Smooth muscle cell (in vitro differentiated cells): ENCODE measurements at regions not wholly inside any gene's neighbourhood (a gene's known extent, or its start where the extent isn't known, plus 50 kb on each side); places are given as distances from the start of the nearest gene placed in this dataset.

Experiments
- DNase-seq: peaks from one replicate; lab custom pipeline; 2025; ENCODE audit not compliant: unreplicated experiment; lab: John Stamatoyannopoulos, UW
- H2AFZ ChIP-seq: fragments of 200-600 bp; sonication (generic); 2 replicates; pipeline ENCODE4 v1.6.0; 2016; ENCODE audit warnings: antibody characterized with exemption, low read depth, mild to moderate bottlenecking
- H3F3A ChIP-seq: fragments of 200-600 bp; sonication (generic); 2 replicates; pipeline ENCODE4 v1.6.0; 2017; ENCODE audit warnings: antibody characterized with exemption, low read depth
- H3K27ac ChIP-seq: fragments of 200-600 bp; sonication (generic); 2 replicates; pipeline ENCODE4 v1.5.1; 2016; ENCODE audit warnings: low read depth, mild to moderate bottlenecking
- H3K27me3 ChIP-seq: fragments of 200-600 bp; sonication (generic); 2 replicates; pipeline ENCODE4 v1.6.1; 2016; ENCODE audit warnings: low read depth, mild to moderate bottlenecking
- H3K36me3 ChIP-seq: fragments of 200-600 bp; sonication (generic); 2 replicates; pipeline ENCODE4 v1.5.1; 2016; ENCODE audit warnings: low read depth
- H3K4me1 ChIP-seq: fragments of 200-600 bp; sonication (generic); 2 replicates; pipeline ENCODE4 v1.5.1; 2016; ENCODE audit warnings: low read depth
- H3K4me2 ChIP-seq: fragments of 200-600 bp; sonication (generic); 2 replicates; pipeline ENCODE4 v1.6.0; 2016; ENCODE audit warnings: mild to moderate bottlenecking
- H3K4me3 ChIP-seq: fragments of 200-600 bp; sonication (generic); 2 replicates; pipeline ENCODE4 v1.5.1; 2016; ENCODE audit warnings: mild to moderate bottlenecking
- H3K79me2 ChIP-seq: fragments of 200-600 bp; sonication (generic); 2 replicates; pipeline ENCODE4 v1.6.0; 2016; ENCODE audit warnings: low read depth, mild to moderate bottlenecking
- H3K9ac ChIP-seq: fragments of 200-600 bp; sonication (generic); 2 replicates; pipeline ENCODE4 v1.6.0; 2016; ENCODE audit warnings: low read depth
- H3K9me3 ChIP-seq: fragments of 200-600 bp; sonication (generic); replicated peaks from 2 replicates; pipeline ENCODE4 v1.5.1; 2016; ENCODE audit warnings: low read depth
- H4K20me1 ChIP-seq: fragments of 200-600 bp; sonication (generic); 2 replicates; pipeline ENCODE4 v1.6.0; 2016; ENCODE audit warnings: low read depth
- WGBS: methylation state at CpG from one replicate; pipeline ENCODE4 v1.1.7; 2016; ENCODE audit warnings: low lambda C conversion rate; 5-methylcytosine and 5-hydroxymethylcytosine counted together
- TF ChIP-seq, protein P1 (sequence below): fragments of 200-600 bp; sonication (generic); IDR thresholded peaks from 2 replicates; pipeline ENCODE4 v1.5.1; 2017; ENCODE audit warnings: borderline replicate concordance, mild to moderate bottlenecking, antibody characterized with exemption; ENCODE audit not compliant: insufficient read depth, poor library complexity, severe bottlenecking

DNA sequence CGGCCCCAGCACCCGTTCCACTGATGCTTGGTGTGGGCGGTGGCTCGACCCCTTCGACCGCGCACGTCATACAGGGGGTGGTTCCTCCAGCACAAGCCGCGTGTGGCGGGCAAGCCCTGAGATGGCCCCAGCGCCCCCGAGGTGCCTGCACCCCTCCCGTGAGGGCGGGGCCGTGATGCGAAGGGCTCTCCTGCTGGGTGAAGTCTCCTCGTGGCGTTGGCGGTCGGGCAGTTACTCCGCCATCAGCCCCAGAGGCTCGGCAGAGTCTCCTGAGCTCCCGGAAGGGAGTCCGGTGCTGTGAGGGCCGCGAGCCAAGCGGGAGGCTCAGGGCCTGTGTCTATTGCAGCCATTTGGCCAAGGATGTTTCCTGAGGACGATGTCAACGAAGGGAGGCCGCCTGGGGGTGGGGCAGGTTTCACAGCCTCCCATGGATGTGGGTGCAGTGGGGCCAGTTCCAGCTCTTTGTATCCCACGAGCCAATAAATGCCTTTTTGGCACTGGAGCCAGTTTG, 78.1 kb upstream of the GALNT9 start:
- no peak overlapping the region for H3K4me2 ChIP-seq
- H3K79me2 ChIP-seq = no peaks in the 10 kb centered on the region
- no peak for DNase-seq
- no peak overlapping the region for H3K27ac ChIP-seq
- H3K27me3 ChIP-seq = peaks cover 10% of the 10 kb centered on the region
- H3K36me3 ChIP-seq = no peaks in the 10 kb centered on the region
- H3K4me1 ChIP-seq = no peaks in the 10 kb centered on the region
- H3K9me3 ChIP-seq = no peaks in the 10 kb centered on the region
- H4K20me1 ChIP-seq = no peaks in the 10 kb centered on the region
- 85% methylated on average over 32 of the region's 32 CpGs for WGBS
- no peaks in the 10 kb centered on the region for H3F3A ChIP-seq
- H2AFZ ChIP-seq = no peak overlapping the region
- H3K4me3 ChIP-seq = no peak overlapping the region
- TF ChIP-seq, protein P1, sequence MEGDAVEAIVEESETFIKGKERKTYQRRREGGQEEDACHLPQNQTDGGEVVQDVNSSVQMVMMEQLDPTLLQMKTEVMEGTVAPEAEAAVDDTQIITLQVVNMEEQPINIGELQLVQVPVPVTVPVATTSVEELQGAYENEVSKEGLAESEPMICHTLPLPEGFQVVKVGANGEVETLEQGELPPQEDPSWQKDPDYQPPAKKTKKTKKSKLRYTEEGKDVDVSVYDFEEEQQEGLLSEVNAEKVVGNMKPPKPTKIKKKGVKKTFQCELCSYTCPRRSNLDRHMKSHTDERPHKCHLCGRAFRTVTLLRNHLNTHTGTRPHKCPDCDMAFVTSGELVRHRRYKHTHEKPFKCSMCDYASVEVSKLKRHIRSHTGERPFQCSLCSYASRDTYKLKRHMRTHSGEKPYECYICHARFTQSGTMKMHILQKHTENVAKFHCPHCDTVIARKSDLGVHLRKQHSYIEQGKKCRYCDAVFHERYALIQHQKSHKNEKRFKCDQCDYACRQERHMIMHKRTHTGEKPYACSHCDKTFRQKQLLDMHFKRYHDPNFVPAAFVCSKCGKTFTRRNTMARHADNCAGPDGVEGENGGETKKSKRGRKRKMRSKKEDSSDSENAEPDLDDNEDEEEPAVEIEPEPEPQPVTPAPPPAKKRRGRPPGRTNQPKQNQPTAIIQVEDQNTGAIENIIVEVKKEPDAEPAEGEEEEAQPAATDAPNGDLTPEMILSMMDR = no peak
- H3K9ac ChIP-seq = no peak overlapping the region

DNA sequence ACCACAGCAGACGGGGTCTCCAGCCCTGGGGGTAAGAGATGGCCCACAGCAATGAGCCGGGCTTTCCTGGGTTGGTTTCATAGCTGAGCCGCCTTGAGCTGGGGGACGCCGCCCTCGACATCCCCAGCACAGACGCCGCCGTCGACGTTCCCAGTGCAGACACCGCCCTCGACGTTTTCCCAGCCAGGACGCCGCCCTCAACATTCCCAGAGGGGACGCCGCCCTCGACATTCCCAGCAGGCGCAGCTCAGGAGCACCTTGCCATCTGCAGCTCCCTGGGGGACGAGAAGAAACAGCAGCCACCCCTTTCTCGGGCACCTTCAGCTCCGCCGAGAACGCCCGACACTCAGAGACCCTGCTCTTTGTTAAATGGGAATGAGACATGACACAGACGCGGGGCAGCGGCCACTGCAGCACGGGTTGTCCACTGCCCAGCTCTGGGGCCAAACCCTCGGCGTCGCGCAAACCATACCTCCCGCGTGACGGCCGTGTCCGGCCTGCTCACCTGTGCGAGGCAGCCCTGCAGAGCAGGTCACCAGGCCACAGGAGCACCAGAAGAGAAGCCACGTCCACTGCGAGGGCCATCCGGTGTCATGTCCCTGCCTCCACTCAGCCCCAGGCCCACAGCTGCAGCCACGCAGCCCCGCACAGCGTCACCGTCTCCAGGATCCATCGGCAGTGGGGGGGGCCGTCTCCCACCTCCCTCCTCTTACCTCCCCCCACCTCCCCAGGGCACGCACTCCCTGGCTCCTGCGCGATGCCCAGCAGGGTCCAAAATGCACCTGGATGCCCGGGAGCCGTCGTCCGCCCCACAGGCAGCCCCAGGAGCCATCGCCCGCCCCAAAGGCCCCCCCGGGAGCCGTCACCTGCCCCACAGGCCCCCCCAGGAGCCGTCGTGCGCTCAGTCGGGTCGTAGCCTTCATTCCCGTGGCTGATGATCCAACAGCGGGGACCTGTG, 77.4 kb upstream of the GALNT9 start:
- 86% methylated on average over 44 of the region's 67 CpGs for WGBS
- H3K9ac ChIP-seq = no peak overlapping the region

DNA sequence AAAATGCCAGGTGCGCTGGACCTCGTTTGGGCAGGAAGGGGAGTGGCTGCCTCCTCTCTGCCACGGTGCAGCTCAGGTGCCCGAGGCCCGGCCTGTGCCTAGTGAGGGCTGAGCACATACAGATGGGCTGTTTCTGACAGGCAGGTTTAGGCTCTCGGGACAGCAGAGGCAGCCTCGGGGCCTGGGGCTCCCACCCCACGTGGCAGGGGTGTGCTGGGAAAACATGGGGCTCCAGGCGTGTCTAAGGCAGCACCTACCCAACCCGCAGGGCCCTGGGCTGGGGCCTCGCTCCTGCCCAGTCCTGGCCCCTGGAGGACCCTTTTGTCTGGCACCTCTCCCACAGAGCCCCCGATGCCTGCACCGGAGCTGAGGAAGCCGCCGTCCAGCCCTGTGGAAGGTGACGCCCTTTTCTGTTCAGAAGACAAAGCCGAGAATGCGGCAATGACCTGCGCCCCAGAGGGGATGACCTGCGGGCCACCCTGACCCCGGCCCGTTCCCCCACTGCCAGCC, 76.4 kb upstream of the GALNT9 start:
- no peak overlapping the region for H2AFZ ChIP-seq
- H3K79me2 ChIP-seq = no peaks in the 10 kb centered on the region
- H3K4me3 ChIP-seq = no peak overlapping the region
- no peak overlapping the region for H3K27ac ChIP-seq
- TF ChIP-seq, protein P1 = no peak
- peaks cover 11% of the 10 kb centered on the region for H3K27me3 ChIP-seq
- H3K4me2 ChIP-seq = no peak overlapping the region
- DNase-seq = no peak
- no peaks in the 10 kb centered on the region for H3F3A ChIP-seq
- H4K20me1 ChIP-seq = no peaks in the 10 kb centered on the region
- WGBS = 86% methylated on average over 22 of the region's 22 CpGs
- H3K9me3 ChIP-seq = no peaks in the 10 kb centered on the region
- H3K9ac ChIP-seq = no peak overlapping the region
- H3K4me1 ChIP-seq = no peaks in the 10 kb centered on the region
- no peaks in the 10 kb centered on the region for H3K36me3 ChIP-seq

More for the DNA sequence above, 77.4 kb upstream of the GALNT9 start:
- Histone ChIP-seq H3F3A (no peaks in the 10 kb centered on the region), H2AFZ (no peak overlapping the region), H3K4me1 (no peaks in the 10 kb centered on the region), H4K20me1 (no peaks in the 10 kb centered on the region), H3K27ac (no peak overlapping the region), H3K9me3 (no peaks in the 10 kb centered on the region), H3K27me3 (peaks cover 11% of the 10 kb centered on the region), H3K36me3 (no peaks in the 10 kb centered on the region), H3K79me2 (no peaks in the 10 kb centered on the region), H3K4me3 (no peak overlapping the region), H3K4me2 (no peak overlapping the region)
- DNase-seq = no peak
- TF ChIP-seq, protein P1 = no peak
